ENCODE measurements at regions not wholly inside any gene's neighbourhood (a gene's known extent, or its start where the extent isn't known, plus 50 kb on each side); places are given as distances from the start of the nearest gene placed in this dataset.

GRCh38 chr17:15894258-15894657 is 50.7 kb upstream of the ADORA2B start:
- DNase-seq (ENCODE audit: low read depth): no peak

- no peak for DNase-seq (ENCODE audit: low read depth)
Observed at GRCh38 chr17:15894913-15895658, 49.8 kb upstream of the ADORA2B start.

Data from HT1080 (cell line).